Ovary (tissue), 3 donors: ENCODE measurements at regions not wholly inside any gene's neighbourhood (a gene's known extent, or its start where the extent isn't known, plus 50 kb on each side); places are given as distances from the start of the nearest gene placed in this dataset.

ENCODE experiments used
- POLR2A ChIP-seq: fragments of 450-650 bp; IDR thresholded peaks from one replicate; pipeline ENCODE4 v1.6.1; 2017; ENCODE audit warnings: antibody characterized with exemption, mild to moderate bottlenecking, moderate library complexity
- TF ChIP-seq, protein P1 (sequence below), 3 donors: fragments of 450-650 bp in 2 of 3; fragments of 200-600 bp in 1 of 3; IDR thresholded peaks; one replicate each; pipeline versions ENCODE4 v1.5.1 to v1.8.0; 2016 to 2022; ENCODE audit warnings: antibody characterized with exemption in 3 of 3, mild to moderate bottlenecking in 1 of 3
- donor health status: DM: no; HTN: no; CAD: no.

GRCh38 chr2:226671141-226671676, 128.4 kb downstream of the IRS1 start:
- TF ChIP-seq, protein P1, sequence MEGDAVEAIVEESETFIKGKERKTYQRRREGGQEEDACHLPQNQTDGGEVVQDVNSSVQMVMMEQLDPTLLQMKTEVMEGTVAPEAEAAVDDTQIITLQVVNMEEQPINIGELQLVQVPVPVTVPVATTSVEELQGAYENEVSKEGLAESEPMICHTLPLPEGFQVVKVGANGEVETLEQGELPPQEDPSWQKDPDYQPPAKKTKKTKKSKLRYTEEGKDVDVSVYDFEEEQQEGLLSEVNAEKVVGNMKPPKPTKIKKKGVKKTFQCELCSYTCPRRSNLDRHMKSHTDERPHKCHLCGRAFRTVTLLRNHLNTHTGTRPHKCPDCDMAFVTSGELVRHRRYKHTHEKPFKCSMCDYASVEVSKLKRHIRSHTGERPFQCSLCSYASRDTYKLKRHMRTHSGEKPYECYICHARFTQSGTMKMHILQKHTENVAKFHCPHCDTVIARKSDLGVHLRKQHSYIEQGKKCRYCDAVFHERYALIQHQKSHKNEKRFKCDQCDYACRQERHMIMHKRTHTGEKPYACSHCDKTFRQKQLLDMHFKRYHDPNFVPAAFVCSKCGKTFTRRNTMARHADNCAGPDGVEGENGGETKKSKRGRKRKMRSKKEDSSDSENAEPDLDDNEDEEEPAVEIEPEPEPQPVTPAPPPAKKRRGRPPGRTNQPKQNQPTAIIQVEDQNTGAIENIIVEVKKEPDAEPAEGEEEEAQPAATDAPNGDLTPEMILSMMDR (IDR thresholded peaks at IDR 0.05) = no peak
- TF ChIP-seq POLR2A = no peak
